Ovary (tissue), 3 donors: ENCODE measurements at regions not wholly inside any gene's neighbourhood (a gene's known extent, or its start where the extent isn't known, plus 50 kb on each side); places are given as distances from the start of the nearest gene placed in this dataset.

ENCODE experiments used
- POLR2A ChIP-seq: fragments of 450-650 bp; IDR thresholded peaks from one replicate; pipeline ENCODE4 v1.6.1; 2017; ENCODE audit warnings: antibody characterized with exemption, mild to moderate bottlenecking, moderate library complexity
- TF ChIP-seq, protein P1 (sequence below), 3 donors: fragments of 450-650 bp in 2 of 3; fragments of 200-600 bp in 1 of 3; IDR thresholded peaks; one replicate each; pipeline versions ENCODE4 v1.5.1 to v1.8.0; 2016 to 2022; ENCODE audit warnings: antibody characterized with exemption in 3 of 3, mild to moderate bottlenecking in 1 of 3
- donor health status: DM: no; HTN: no; CAD: no.

DNA sequence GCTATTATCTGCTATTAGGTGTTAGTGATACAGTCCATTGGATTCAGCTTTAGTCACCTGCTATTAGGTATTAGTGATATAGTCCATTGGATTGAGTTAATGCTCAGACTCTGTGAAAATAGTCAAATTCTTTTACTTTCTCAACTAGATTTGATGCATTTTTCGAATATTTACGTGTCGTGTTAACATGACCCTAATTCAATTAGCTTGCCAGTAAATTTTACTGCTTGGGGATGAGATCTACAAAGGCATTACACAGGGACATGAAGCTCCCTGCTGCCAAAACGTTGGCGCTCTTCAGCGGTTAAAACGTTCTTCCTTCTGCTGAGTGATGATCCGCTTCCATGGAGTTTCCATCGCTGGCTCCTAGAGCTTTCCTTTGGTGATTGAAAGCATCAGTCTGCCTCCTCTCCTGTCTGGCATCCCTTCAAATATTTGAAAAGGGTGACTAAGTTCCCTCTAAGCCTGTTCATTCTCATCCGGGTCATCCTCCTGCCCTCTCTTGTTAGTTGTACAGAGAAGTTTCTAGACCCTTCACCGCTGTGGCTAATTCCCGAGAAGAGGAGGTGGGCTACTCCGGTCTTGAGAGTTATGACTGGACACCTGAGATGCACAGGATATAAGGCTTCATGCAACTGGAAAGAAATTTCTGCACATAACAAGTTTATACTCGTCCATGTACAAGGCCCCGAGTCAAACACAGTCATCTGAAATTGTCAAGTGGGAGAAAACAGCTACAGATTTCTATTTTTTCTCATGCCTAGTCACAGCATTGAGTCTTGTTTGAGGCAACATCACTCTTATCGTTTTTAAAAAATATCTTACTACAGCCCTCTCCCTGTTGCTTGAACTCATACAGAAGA, 254.0 kb downstream of the KLF6 start:
- TF ChIP-seq, protein P1, sequence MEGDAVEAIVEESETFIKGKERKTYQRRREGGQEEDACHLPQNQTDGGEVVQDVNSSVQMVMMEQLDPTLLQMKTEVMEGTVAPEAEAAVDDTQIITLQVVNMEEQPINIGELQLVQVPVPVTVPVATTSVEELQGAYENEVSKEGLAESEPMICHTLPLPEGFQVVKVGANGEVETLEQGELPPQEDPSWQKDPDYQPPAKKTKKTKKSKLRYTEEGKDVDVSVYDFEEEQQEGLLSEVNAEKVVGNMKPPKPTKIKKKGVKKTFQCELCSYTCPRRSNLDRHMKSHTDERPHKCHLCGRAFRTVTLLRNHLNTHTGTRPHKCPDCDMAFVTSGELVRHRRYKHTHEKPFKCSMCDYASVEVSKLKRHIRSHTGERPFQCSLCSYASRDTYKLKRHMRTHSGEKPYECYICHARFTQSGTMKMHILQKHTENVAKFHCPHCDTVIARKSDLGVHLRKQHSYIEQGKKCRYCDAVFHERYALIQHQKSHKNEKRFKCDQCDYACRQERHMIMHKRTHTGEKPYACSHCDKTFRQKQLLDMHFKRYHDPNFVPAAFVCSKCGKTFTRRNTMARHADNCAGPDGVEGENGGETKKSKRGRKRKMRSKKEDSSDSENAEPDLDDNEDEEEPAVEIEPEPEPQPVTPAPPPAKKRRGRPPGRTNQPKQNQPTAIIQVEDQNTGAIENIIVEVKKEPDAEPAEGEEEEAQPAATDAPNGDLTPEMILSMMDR (IDR thresholded peaks at IDR 0.05): no peak
- no peak for TF ChIP-seq POLR2A
